ENCODE measurements at regions not wholly inside any gene's neighbourhood (a gene's known extent, or its start where the extent isn't known, plus 50 kb on each side); places are given as distances from the start of the nearest gene placed in this dataset.

DNA sequence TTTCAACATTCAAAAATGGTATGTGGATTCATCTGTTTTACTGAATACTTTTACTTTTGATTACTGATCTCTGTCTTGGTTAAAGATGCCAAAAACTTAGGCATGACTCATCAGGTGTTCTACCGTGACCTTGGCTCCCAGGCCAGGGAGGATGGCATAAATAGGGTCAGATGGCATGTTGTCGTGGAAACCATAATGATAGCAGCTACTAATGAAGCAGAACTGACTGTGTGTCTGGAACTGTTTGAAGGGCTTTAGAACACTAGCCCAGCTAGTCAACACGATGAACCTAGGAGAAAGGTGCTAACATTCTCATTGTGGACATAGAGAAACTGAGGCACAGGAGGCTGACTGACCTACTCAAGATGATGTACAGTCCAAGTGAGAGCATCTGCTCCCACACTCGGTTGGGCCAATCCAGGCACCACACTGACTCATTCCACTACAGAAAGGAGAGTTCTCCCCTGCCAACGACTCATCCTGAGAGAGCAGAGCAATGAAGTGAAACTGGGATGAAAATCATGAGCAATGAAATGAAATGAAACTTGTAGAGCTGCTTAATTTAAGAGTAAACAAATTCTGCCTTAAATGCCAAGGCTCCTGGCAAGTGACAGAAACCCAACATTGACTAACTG, 116.0 kb downstream of the TENT4A start:
- no TSS peak for BruUV-seq (replicated peaks)
- ChIA-PET CTCF (no interaction called here), POLR2A (no interaction called here)
- in situ Hi-C loops (cut with HindIII; ENCODE audit: low pct_unique_long_range_greater_than_20kb, low sequenced_read_pairs) (no loop called here), intact Hi-C loops (cut with micrococcal nuclease; ENCODE audit: unreplicated experiment) (no loop called here)
- Histone ChIP-seq H3K9me3 (ENCODE audit: control insufficient read depth, insufficient read depth, low read depth, low read length) (no peaks in the 10 kb centered on the region), H3K4me1 (ENCODE audit: control insufficient read depth, insufficient read depth, low read length) (no peaks in the 10 kb centered on the region), H3K4me3 (ENCODE audit: low read depth in 2 of 2, low read length in 2 of 2) (no peak overlapping the region), H3K36me3 (ENCODE audit: control insufficient read depth, insufficient read depth, low read length) (no peaks in the 10 kb centered on the region), H3K27ac (ENCODE audit: low read length) (no peak overlapping the region), H3K27me3 (ENCODE audit: control insufficient read depth, insufficient read depth, low read length) (no peaks in the 10 kb centered on the region)
- no peak for ATAC-seq
- TF ChIP-seq POLR2AphosphoS5 (IDR thresholded peaks at IDR 0.05; ENCODE audit: low read depth, low read length) (no peak), TCF7L2 (IDR thresholded peaks at IDR 0.05; ENCODE audit: low read depth, low read length) (no peak), SIN3A (IDR thresholded peaks at IDR 0.05; ENCODE audit: borderline replicate concordance, insufficient read depth, low read depth, low read length) (no peak)
- TF ChIP-seq, protein P1, sequence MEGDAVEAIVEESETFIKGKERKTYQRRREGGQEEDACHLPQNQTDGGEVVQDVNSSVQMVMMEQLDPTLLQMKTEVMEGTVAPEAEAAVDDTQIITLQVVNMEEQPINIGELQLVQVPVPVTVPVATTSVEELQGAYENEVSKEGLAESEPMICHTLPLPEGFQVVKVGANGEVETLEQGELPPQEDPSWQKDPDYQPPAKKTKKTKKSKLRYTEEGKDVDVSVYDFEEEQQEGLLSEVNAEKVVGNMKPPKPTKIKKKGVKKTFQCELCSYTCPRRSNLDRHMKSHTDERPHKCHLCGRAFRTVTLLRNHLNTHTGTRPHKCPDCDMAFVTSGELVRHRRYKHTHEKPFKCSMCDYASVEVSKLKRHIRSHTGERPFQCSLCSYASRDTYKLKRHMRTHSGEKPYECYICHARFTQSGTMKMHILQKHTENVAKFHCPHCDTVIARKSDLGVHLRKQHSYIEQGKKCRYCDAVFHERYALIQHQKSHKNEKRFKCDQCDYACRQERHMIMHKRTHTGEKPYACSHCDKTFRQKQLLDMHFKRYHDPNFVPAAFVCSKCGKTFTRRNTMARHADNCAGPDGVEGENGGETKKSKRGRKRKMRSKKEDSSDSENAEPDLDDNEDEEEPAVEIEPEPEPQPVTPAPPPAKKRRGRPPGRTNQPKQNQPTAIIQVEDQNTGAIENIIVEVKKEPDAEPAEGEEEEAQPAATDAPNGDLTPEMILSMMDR (IDR thresholded peaks at IDR 0.05) = no peak
- TF ChIP-seq, protein P2, sequence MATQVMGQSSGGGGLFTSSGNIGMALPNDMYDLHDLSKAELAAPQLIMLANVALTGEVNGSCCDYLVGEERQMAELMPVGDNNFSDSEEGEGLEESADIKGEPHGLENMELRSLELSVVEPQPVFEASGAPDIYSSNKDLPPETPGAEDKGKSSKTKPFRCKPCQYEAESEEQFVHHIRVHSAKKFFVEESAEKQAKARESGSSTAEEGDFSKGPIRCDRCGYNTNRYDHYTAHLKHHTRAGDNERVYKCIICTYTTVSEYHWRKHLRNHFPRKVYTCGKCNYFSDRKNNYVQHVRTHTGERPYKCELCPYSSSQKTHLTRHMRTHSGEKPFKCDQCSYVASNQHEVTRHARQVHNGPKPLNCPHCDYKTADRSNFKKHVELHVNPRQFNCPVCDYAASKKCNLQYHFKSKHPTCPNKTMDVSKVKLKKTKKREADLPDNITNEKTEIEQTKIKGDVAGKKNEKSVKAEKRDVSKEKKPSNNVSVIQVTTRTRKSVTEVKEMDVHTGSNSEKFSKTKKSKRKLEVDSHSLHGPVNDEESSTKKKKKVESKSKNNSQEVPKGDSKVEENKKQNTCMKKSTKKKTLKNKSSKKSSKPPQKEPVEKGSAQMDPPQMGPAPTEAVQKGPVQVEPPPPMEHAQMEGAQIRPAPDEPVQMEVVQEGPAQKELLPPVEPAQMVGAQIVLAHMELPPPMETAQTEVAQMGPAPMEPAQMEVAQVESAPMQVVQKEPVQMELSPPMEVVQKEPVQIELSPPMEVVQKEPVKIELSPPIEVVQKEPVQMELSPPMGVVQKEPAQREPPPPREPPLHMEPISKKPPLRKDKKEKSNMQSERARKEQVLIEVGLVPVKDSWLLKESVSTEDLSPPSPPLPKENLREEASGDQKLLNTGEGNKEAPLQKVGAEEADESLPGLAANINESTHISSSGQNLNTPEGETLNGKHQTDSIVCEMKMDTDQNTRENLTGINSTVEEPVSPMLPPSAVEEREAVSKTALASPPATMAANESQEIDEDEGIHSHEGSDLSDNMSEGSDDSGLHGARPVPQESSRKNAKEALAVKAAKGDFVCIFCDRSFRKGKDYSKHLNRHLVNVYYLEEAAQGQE (IDR thresholded peaks at IDR 0.05; ENCODE audit: insufficient read depth in 1 of 2, low read depth in 2 of 2, low read length in 1 of 2) = no peak
- no peak for DNase-seq (ENCODE audit: low read depth, low spot score)

DNA sequence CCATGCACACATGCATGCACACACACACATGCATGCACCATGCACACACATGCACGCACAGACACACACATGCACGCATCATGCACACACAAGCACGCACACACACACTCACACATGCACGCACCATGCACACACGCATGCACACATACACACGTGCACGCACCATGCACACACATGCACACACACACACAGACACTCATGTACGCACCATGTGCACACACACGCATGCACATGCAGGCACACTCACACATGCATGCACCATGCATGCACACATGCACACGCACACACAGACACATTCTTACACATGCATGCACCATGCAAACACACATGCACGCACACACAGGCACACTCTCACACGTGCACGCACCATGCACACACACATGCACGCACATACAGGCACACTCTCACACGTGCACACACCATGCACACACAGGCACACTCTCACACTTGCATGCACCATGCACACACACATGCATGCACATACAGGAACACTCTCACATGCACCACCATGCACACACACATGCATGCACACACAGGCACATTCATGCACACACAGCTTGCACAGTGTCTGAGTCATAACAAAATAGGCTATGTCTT, 117.5 kb downstream of the TENT4A start:
- ChIA-PET POLR2A (no interaction called here), CTCF (no interaction called here)
- in situ Hi-C loops (cut with HindIII; ENCODE audit: low pct_unique_long_range_greater_than_20kb, low sequenced_read_pairs) (no loop called here), intact Hi-C loops (cut with micrococcal nuclease; ENCODE audit: unreplicated experiment) (no loop called here)
- H3K9me3 ChIP-seq (ENCODE audit: control insufficient read depth, insufficient read depth, low read depth, low read length) = no peaks in the 10 kb centered on the region
- DNase-seq (ENCODE audit: low read depth, low spot score) = no peak
- TF ChIP-seq TCF7L2 (IDR thresholded peaks at IDR 0.05; ENCODE audit: low read depth, low read length) (no peak), POLR2AphosphoS5 (IDR thresholded peaks at IDR 0.05; ENCODE audit: low read depth, low read length) (no peak), SIN3A (IDR thresholded peaks at IDR 0.05; ENCODE audit: borderline replicate concordance, insufficient read depth, low read depth, low read length) (no peak)
- TF ChIP-seq, protein P1 (IDR thresholded peaks at IDR 0.05) = no peak
- TF ChIP-seq, protein P2 (IDR thresholded peaks at IDR 0.05; ENCODE audit: insufficient read depth in 1 of 2, low read depth in 2 of 2, low read length in 1 of 2) = no peak
- no peak overlapping the region for H3K4me3 ChIP-seq (ENCODE audit: low read depth in 2 of 2, low read length in 2 of 2)
- BruUV-seq (replicated peaks) = no TSS peak
- no peaks in the 10 kb centered on the region for H3K27me3 ChIP-seq (ENCODE audit: control insufficient read depth, insufficient read depth, low read length)
- no peaks in the 10 kb centered on the region for H3K36me3 ChIP-seq (ENCODE audit: control insufficient read depth, insufficient read depth, low read length)
- no peak overlapping the region for H3K27ac ChIP-seq (ENCODE audit: low read length)
- no peak for ATAC-seq
- no peaks in the 10 kb centered on the region for H3K4me1 ChIP-seq (ENCODE audit: control insufficient read depth, insufficient read depth, low read length)

Data from Panc1 (cell line).